CD14-positive monocyte (primary cell): ENCODE measurements at regions not wholly inside any gene's neighbourhood (a gene's known extent, or its start where the extent isn't known, plus 50 kb on each side); places are given as distances from the start of the nearest gene placed in this dataset.
"Not testable (repeated sequence)": the region's sequence is repeated elsewhere in the genome, so short reads cannot be mapped to it uniquely, and the experiment has no call there.

Source experiments
- DNase-seq, 3 donors: peaks; one replicate each; pipeline ENCODE4 v3.0.0-alpha.2; 2011 to 2022
- H2AFZ ChIP-seq: 2 replicates; pipeline ENCODE4 v1.6.0; 2012; ENCODE audit warnings: mild to moderate bottlenecking, low read depth, low read length, inconsistent platforms; ENCODE audit not compliant: insufficient read depth, poor library complexity, severe bottlenecking
- H3K27ac ChIP-seq, 2 donors: 1 replicate in 1 of 2; 2 replicates in 1 of 2; pipeline ENCODE4 v1.5.1; 2012 to 2013; ENCODE audit warnings: low read length in 2 of 2, control low read depth in 1 of 2, inconsistent platforms in 1 of 2, low read depth in 1 of 2, mild to moderate bottlenecking in 1 of 2
- H3K27me3 ChIP-seq, 2 donors: one replicate each; pipeline versions ENCODE4 v1.6.0 to v1.6.1; 2011 to 2013; ENCODE audit warnings: low read length in 2 of 2; ENCODE audit not compliant: control insufficient read depth in 2 of 2, insufficient read depth in 2 of 2
- H3K36me3 ChIP-seq, 2 donors: replicated peaks in 1 of 2; 1 replicate in 1 of 2; 2 replicates in 1 of 2; pipeline versions ENCODE4 v1.5.1 to v1.6.1; 2012 to 2013; ENCODE audit warnings: low read length in 2 of 2, control low read depth in 1 of 2, inconsistent platforms in 1 of 2, mild to moderate bottlenecking in 1 of 2; ENCODE audit not compliant: insufficient read depth in 2 of 2, control insufficient read depth in 1 of 2
- H3K4me1 ChIP-seq, 2 donors: 1 replicate in 1 of 2; 2 replicates in 1 of 2; pipeline versions ENCODE4 v1.5.1 to v1.6.1; 2012 to 2013; ENCODE audit warnings: low read length in 2 of 2, control low read depth in 1 of 2, inconsistent platforms in 1 of 2, mild to moderate bottlenecking in 1 of 2, moderate library complexity in 1 of 2; ENCODE audit not compliant: insufficient read depth in 2 of 2, control insufficient read depth in 1 of 2
- H3K4me2 ChIP-seq: replicated peaks from 2 replicates; pipeline ENCODE3; 2012; ENCODE audit warnings: low read length, moderate library complexity, mild to moderate bottlenecking; ENCODE audit not compliant: poor library complexity, severe bottlenecking; ENCODE audit errors: extremely low read depth
- H3K4me3 ChIP-seq, 3 experiments: fragments of 200-600 bp in 1 of 3; sonication (generic) in 1 of 3; replicated peaks in 1 of 3; 1 replicate in 2 of 3; 2 replicates in 1 of 3; pipeline ENCODE4 v1.5.1; 2011 to 2013; ENCODE audit warnings: low read length in 3 of 3, mild to moderate bottlenecking in 3 of 3, control low read depth in 2 of 3, low read depth in 2 of 3, inconsistent platforms in 1 of 3, moderate library complexity in 1 of 3
- H3K79me2 ChIP-seq: 2 replicates; pipeline ENCODE4 v1.6.0; 2012; ENCODE audit warnings: mild to moderate bottlenecking, control low read depth, inconsistent platforms, low read length, moderate library complexity; ENCODE audit not compliant: insufficient read depth
- H3K9ac ChIP-seq: 2 replicates; pipeline ENCODE4 v1.6.0; 2017; ENCODE audit warnings: low read length, mild to moderate bottlenecking; ENCODE audit not compliant: insufficient read depth, poor library complexity, severe bottlenecking
- H3K9me3 ChIP-seq, 2 donors: replicated peaks in 1 of 2; 1 replicate in 1 of 2; 2 replicates in 1 of 2; pipeline versions ENCODE4 v1.5.1 to v1.6.1; 2012 to 2013; ENCODE audit warnings: low read length in 2 of 2, control low read depth in 1 of 2; ENCODE audit not compliant: control insufficient read depth in 1 of 2, insufficient read depth in 1 of 2
- H4K20me1 ChIP-seq: 2 replicates; pipeline ENCODE4 v1.6.0; 2012; ENCODE audit warnings: mild to moderate bottlenecking, low read length, control low read depth, moderate library complexity; ENCODE audit not compliant: insufficient read depth
- H3K27ac Mint-ChIP-seq, 7 donors: one replicate each; pipeline ENCODE4 v1.8.0; 2020; ENCODE audit warnings: mild to moderate bottlenecking in 7 of 7, mixed read lengths in 7 of 7, moderate library complexity in 6 of 7, inconsistent platforms in 2 of 7
- H3K27me3 Mint-ChIP-seq, 3 donors: one replicate each; pipeline ENCODE4 v1.8.0; 2021 to 2022; ENCODE audit warnings: low read depth in 3 of 3, mild to moderate bottlenecking in 3 of 3, mixed read lengths in 3 of 3, moderate library complexity in 3 of 3, inconsistent platforms in 1 of 3
- H3K36me3 Mint-ChIP-seq, 2 donors: one replicate each; pipeline ENCODE4 v1.8.0; 2020; ENCODE audit warnings: mixed read lengths in 2 of 2, inconsistent platforms in 1 of 2, mild to moderate bottlenecking in 1 of 2
- H3K4me1 Mint-ChIP-seq: one replicate; pipeline ENCODE4 v1.8.0; 2020; ENCODE audit warnings: mild to moderate bottlenecking, mixed read lengths
- H3K4me3 Mint-ChIP-seq, 2 donors: one replicate each; pipeline ENCODE4 v1.8.0; 2020; ENCODE audit warnings: mild to moderate bottlenecking in 2 of 2, mixed read lengths in 2 of 2, moderate library complexity in 1 of 2
- H3K9me3 Mint-ChIP-seq, 7 donors: one replicate each; pipeline ENCODE4 v1.8.0; 2020 to 2022; ENCODE audit warnings: mixed read lengths in 7 of 7, mild to moderate bottlenecking in 6 of 7, moderate library complexity in 6 of 7, inconsistent platforms in 2 of 7
- WGBS: methylation state at CpG from one replicate; pipeline ENCODE4 v1.1.5; 2013; ENCODE audit warnings: missing lambda C conversion rate; ENCODE audit not compliant: insufficient coverage; 5-methylcytosine and 5-hydroxymethylcytosine counted together
- intact Hi-C, 2 donors: fragments of 100-400 bp; cut with micrococcal nuclease; formaldehyde crosslinking; loops; one replicate each; pipeline versions ENCODE4 v1.15.0 to v1.15.1; 2023
- TF ChIP-seq, protein P1 (sequence below): fragments of 200-600 bp; IDR thresholded peaks from one replicate; pipeline ENCODE4 v1.8.0; 2022; ENCODE audit warnings: antibody characterized with exemption, mild to moderate bottlenecking

- Histone ChIP-seq H3K4me1 (no peaks in the 10 kb centered on the region), H3K4me2 (no peak overlapping the region), H3K27me3 (no peaks in the 10 kb centered on the region), H3K9me3 (peaks cover 0 to 6% of the 10 kb centered on the region in 2 donors), H3K9ac (no peak overlapping the region), H3K27ac (no peak overlapping the region), H3K4me3 (no peak overlapping the region), H4K20me1 (no peaks in the 10 kb centered on the region), H2AFZ (no peak overlapping the region), H3K36me3 (no peaks in the 10 kb centered on the region), H3K79me2 (no peaks in the 10 kb centered on the region)
- 94% methylated on average over 3 of the region's 8 CpGs for WGBS
- Mint-ChIP-seq H3K27ac (no peak overlapping the region), H3K36me3 (no peaks in the 10 kb centered on the region), H3K9me3 (peaks cover 1 to 8% (median 3%) of the 10 kb centered on the region in 7 donors), H3K4me3 (no peak overlapping the region), H3K4me1 (no peaks in the 10 kb centered on the region), H3K27me3 (no peaks in the 10 kb centered on the region)
- DNase-seq: no peak
- TF ChIP-seq, protein P1, sequence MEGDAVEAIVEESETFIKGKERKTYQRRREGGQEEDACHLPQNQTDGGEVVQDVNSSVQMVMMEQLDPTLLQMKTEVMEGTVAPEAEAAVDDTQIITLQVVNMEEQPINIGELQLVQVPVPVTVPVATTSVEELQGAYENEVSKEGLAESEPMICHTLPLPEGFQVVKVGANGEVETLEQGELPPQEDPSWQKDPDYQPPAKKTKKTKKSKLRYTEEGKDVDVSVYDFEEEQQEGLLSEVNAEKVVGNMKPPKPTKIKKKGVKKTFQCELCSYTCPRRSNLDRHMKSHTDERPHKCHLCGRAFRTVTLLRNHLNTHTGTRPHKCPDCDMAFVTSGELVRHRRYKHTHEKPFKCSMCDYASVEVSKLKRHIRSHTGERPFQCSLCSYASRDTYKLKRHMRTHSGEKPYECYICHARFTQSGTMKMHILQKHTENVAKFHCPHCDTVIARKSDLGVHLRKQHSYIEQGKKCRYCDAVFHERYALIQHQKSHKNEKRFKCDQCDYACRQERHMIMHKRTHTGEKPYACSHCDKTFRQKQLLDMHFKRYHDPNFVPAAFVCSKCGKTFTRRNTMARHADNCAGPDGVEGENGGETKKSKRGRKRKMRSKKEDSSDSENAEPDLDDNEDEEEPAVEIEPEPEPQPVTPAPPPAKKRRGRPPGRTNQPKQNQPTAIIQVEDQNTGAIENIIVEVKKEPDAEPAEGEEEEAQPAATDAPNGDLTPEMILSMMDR: no peak
- intact Hi-C loops: no loop called here
Observed at GRCh38 chr6:140494321-140495108, 1120.1 kb upstream of the CITED2 start.

GRCh38 chr6:140493470-140493869, 1119.0 kb upstream of the CITED2 start:
- H3K79me2 ChIP-seq, H3K9me3 ChIP-seq, intact Hi-C loops, H3K36me3 Mint-ChIP-seq, H2AFZ ChIP-seq, H3K36me3 ChIP-seq, H3K4me2 ChIP-seq, H3K4me3 ChIP-seq, H3K9ac ChIP-seq, H4K20me1 ChIP-seq, H3K27me3 Mint-ChIP-seq, H3K4me1 Mint-ChIP-seq, DNase-seq, H3K27ac Mint-ChIP-seq, H3K4me1 ChIP-seq, H3K4me3 Mint-ChIP-seq, H3K27ac ChIP-seq, H3K27me3 ChIP-seq, H3K9me3 Mint-ChIP-seq: not testable (repeated sequence)
- WGBS: 100% methylated on average over 2 of the region's 4 CpGs
